GM18499 (cell line): ENCODE measurements at regions not wholly inside any gene's neighbourhood (a gene's known extent, or its start where the extent isn't known, plus 50 kb on each side); places are given as distances from the start of the nearest gene placed in this dataset.
"Not testable (repeated sequence)": the region's sequence is repeated elsewhere in the genome, so short reads cannot be mapped to it uniquely, and the experiment has no call there.

Experiments used
- ATAC-seq: cut with Tn5 transposase; IDR thresholded peaks from one replicate; pipeline ENCODE4 v1.9.1; 2021; ENCODE audit warnings: moderate number of reproducible peaks; ENCODE audit not compliant: insufficient read depth, unreplicated experiment

DNA sequence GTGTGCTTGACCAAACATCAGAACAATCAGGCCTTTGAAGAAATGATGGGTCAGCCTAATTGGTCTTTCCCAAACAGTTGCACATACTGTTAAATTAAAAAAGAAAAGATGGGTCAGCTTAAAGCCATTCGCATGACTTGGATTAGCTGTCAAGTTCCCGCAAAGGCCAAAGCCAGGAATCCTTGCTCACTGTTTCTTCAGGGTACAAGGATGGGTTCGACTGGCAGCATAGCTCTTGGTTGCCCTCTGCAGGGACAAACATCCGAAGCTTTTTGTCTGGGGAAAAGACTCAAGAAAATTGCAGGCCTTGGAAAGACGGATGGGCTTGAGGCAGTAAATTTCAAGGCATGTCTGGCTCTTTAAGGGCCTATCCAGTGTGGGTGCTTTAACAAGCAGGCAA is 168.0 kb downstream of the HDGFL1 start:
- ATAC-seq, result no peak

DNA sequence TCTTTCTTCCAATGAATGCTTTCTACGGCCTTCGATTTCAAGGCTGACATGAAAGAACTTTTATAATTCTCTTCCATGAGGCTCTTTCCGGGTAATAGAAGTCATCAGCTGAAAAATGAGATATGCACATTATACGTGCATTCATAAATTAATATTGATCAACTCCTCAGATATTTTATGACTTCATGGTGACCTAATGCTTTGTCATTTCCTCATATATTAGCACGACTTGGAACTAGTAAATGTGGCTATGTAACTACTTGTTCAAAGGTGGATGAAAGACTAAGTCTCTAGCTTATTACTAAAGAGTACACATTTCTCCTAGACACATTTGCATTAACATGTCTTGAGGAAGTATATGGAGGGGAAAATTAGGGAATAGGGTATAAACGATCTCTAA is 168.8 kb downstream of the HDGFL1 start:
- no peak for ATAC-seq

GRCh38 chr6:22747571-22747970 is 178.2 kb downstream of the HDGFL1 start:
- ATAC-seq, result no peak

DNA sequence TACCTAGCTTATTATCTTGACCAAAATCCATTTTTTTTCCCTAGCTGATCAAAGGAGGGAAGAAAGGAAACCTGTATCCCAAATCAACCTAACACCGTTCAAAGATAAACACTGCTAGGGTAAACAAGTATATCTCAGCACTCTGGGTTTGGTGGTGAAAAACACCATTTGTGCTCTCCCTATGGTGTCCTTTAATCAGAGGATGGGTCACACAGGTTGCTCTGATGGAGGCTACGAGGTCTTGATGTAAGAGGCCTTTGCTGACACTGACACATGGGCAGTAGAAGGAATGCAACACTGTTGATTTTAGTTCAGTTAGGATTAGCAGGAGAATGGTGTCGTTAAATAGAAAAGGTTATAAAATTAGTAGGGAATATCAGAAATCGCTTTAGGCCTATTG is 179.3 kb downstream of the HDGFL1 start:
- ATAC-seq, result no peak

DNA sequence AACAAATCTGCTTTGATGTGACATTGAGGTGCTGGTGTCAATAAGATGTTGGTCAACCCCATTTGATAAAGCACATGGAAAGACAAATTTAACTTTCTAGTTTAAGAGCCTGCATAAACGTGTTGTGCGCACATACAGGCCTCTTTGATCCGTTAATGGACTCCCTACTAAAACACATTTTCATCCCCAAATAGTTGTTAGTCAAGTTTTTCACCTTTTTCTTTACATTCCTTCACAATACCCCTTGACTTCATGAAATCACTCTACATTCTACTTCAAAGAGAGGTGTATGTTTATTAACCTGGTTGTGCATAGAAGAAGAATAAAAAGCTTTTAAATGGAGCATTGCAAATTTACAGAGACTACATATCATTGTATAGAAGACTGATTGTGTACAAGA is 180.3 kb downstream of the HDGFL1 start:
- no peak for ATAC-seq

DNA sequence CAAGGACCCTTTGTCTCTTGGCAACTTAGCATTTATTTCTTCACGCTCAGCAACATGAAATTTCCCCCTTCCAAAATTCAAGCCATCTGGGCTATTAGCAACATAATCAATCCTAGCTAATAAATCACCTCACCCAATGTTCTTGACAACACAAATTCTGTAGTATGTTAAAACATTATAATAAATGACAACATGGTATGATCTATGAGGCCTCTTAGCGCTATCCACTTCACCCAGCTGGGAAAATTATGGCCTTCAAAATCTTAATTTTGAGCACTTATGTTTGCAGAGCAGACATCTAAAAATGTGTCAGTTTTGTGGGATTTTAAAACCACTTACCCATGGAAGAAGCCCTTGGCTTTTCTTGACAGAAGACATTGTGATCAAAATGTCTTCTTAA is 181.9 kb downstream of the HDGFL1 start:
- no peak for ATAC-seq

- ATAC-seq, result no peak
Measured at GRCh38 chr6:22752522-22752921, 183.2 kb downstream of the HDGFL1 start.

- no peak for ATAC-seq
Measured at GRCh38 chr6:22754061-22754460, 184.7 kb downstream of the HDGFL1 start.

- no peak for ATAC-seq
Measured at GRCh38 chr6:22755605-22756004, 186.2 kb downstream of the HDGFL1 start.

DNA sequence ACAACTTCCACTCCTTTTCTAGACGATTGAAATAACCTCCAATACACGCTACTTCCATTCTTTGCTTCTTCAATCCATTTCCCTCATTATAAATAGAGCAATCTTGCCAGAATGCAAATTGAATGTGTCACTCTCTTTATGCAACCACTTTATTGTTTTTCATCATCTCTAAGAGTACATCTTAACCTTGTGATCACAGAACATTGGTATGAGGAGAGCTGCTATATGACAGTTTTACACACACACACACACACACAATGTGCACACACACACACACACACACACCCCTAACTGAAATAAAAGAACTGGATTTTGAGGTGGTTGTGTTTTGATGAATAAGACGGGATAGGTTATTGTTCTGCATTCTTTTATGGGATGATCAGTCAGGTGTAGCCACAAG is 187.0 kb downstream of the HDGFL1 start:
- ATAC-seq, result no peak

DNA sequence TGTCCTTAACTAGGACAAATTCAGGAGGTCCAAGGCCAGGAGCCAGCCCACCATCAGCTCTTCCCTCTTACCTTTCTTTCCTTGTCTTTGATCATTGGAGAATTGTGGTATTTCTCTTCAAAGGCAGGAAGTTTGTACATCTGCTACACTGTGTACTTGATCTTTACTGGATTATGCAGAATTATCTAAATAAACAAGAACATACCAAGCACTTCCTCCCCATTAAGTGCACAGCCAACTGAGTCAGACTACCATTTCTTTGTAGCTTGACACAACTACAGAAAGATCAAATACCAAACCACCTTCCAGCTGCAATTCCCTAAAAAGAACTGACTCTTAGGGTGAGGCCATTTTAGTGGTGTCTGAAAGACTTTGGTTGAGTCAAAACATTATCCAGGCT is 195.1 kb downstream of the HDGFL1 start:
- no peak for ATAC-seq

DNA sequence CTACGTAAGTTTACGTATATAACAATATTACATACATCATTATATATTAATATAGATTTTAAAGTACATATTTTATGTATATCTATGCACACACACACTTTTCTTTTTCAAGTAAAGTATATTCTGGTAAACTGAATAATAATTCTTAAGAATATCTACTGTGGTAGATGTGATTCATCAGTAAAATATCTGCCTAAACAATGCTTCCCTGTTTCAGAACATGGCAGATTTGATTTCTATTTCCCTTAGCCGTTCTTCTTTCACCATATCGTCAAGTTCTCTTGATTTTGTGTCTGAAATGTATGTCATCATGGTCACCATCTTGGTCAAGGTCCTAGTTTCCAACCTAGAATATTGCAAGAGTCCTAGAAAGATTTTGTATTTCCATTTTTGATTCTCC is 195.6 kb downstream of the HDGFL1 start:
- ATAC-seq, result no peak

- ATAC-seq, result no peak
Measured at GRCh38 chr6:22766979-22767378, 197.6 kb downstream of the HDGFL1 start.

GRCh38 chr6:22770054-22770453 is 200.7 kb downstream of the HDGFL1 start:
- ATAC-seq, result no peak

GRCh38 chr6:22774129-22774528 is 204.8 kb downstream of the HDGFL1 start:
- no peak for ATAC-seq

DNA sequence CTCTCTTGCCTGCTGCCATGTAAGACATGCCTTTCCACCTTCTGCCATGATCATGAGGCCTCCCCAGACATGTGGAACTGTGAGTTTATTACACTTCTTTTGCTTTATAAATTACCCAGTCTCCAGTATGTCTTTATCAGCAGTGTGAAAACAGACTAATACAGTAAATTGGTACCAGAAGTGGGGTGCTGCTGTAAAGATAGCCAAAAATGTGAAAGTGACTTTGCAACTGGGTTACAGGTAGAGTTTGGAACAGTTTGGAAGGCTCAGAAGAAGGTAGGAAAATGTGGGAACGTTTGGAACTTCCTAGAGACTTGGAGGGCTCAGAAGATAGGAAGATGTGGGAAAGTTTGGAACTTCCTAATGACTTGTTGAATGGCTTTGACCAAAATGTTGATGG is 209.1 kb downstream of the HDGFL1 start:
- not testable (repeated sequence) for ATAC-seq

DNA sequence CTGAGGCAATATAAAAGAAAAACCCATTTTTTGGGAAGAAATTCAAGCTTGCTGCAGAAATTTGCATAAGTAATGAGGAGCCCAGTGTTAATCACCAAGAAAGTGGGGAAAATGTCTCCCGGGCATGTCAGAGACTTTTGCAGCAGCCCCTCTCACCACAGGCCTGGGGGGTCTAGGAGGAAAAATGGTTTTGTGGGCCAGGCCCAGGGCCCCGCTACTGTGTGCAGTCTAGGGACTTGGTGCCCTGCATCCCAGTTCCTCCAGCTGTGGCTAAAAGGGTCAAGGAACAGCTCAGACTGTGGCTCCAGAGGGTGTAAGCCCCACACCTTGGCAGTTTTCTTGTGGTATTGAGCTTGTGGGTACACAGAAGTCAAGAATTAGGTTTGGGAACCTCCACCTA is 209.7 kb downstream of the HDGFL1 start:
- no peak for ATAC-seq

DNA sequence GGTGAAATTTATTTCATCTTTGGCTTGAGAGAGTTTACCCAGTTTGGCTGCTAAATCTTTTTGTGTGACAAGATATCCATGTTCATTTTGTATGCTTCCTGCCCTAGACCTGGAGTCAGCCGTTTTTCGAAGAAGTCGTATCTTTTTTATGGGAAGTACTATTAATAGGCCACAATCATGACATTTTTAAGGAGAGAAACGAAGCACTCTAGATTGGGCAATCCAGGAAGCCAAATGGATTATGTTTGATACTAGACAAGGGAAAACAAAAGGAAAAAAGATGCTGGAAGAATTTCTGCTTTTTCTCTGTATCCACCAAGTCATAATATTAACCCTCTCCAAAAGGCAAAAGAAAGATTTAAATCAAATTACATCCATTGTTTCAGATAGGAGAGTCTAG is 214.6 kb downstream of the HDGFL1 start:
- no peak for ATAC-seq

DNA sequence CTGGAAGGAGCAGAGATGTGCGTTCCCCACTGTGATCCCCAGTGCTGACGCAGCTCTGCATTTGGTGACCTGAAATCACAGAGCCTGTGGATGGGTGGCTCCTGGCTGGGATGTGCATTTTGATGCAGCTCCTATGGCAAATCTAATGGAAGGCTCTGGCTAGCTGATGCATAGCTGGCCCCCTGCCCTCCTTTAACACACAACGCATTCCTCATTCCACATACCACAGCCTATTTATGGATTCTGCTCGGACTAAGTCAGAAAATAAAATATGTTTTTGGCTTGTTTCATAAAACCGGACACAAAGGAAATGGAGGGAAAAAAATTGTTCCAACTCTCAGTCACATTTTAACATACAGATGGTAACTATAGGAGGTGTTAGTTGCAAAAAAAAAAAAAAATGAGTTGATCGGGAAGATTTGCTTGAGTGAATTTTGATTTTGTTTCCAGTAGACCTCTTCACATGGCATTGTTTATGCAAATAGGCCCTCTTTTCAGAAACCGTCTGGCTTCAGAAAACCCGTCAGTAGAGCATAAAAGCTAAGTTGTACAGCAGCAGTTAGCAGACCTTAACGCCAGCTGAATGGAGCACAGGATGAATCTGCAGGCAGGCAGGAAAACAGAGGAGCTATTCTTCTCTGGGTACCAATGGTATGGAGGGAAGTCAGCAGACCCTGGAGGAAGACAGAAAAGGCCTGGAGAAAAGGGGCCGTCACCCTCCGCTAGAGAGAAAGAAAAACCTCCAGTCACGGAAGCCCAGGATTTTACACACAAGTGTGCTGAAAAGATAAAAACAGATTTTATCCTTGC is 215.4 kb downstream of the HDGFL1 start:
- no peak for ATAC-seq

DNA sequence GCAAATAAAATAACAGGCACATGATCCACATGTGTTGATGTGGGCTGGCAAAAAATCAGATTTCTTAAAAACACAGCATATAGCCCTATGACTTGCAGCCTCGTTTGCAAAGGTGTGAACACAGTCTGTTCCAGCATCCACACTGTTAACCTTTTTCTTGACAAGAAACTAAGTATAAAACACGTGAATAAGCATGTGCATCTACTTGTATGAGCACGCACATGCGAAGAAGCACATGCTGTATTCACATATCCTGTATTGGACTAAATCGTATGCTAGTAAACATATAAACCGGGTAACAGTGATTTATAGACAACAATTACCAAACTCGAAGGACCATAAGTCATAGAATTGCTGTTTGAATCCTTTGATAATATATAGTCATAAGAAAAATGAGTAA is 218.7 kb downstream of the HDGFL1 start:
- ATAC-seq, result no peak

GRCh38 chr6:22789315-22789714 is 219.9 kb downstream of the HDGFL1 start:
- no peak for ATAC-seq

DNA sequence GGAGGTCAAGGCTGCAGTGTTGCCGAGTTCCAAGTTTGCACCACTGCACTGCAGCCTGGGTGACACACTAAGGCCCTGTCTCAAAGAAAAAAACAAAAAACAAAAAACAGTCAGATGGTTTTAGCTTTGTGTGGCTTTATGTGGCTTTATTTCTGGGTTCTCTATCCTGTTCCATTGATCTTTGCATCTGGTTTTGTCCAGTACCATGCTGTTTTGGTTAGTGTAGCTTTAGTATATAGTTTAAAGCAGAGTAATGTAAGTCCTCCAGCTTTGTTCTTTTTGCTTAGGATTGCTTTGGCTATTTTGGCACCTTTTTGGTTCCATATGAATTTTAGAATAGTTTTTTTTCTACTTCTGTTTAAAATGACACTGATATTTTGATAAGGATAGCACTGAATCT is 225.5 kb downstream of the HDGFL1 start:
- ATAC-seq, result no peak

GRCh38 chr6:22800451-22800850 is 231.1 kb downstream of the HDGFL1 start:
- ATAC-seq, result no peak
